ENCODE measurements at regions not wholly inside any gene's neighbourhood (a gene's known extent, or its start where the extent isn't known, plus 50 kb on each side); places are given as distances from the start of the nearest gene placed in this dataset.
"Not testable (repeated sequence)": the region's sequence is repeated elsewhere in the genome, so short reads cannot be mapped to it uniquely, and the experiment has no call there.

- ATAC-seq (ENCODE audit: insufficient number of reproducible peaks, low FRiP score, low read depth), result no peak
- no peaks in the 10 kb centered on the region for H3K27me3 ChIP-seq (replicated peaks; ENCODE audit: insufficient read depth)
- no peak overlapping the region for H3K4me3 ChIP-seq
- no peaks in the 10 kb centered on the region for H3K36me3 ChIP-seq
- no peak for DNase-seq (ENCODE audit: low spot score)
- no peaks in the 10 kb centered on the region for H3K4me1 ChIP-seq (ENCODE audit: control insufficient read depth in 1 of 2, low read depth in 2 of 2)
- H3K9me3 ChIP-seq, result no peaks in the 10 kb centered on the region
- TF ChIP-seq CTCF (IDR thresholded peaks at IDR 0.05), result no peak
- no peak overlapping the region for H3K27ac ChIP-seq
Observed at GRCh38 chr4:53847965-53848364, 216.4 kb downstream of the CHIC2 start.

DNA sequence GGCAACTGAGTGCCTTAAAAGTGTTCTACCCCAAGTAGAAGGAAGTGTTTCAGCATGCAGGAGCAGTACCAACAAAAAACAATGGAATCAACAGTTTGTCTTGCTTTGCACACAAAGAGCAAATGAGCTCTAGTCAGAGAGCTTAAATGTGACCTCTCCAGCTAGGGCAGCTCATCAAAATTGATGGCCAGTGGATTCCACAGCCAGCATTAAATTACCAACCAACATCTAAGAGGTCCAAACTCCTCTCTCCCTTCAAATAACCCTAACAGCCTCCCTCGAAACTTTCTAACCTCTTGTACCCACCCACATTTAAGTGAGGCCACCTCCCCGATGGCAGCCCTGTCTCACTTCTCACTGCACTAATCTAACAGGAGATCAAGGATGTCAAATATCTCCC is 219.9 kb downstream of the CHIC2 start:
- H3K36me3 ChIP-seq, result no peaks in the 10 kb centered on the region
- DNase-seq (ENCODE audit: low spot score) (no peak), ATAC-seq (ENCODE audit: insufficient number of reproducible peaks, low FRiP score, low read depth) (no peak)
- TF ChIP-seq CTCF (IDR thresholded peaks at IDR 0.05), result no peak
- H3K9me3 ChIP-seq, result no peaks in the 10 kb centered on the region
- H3K27ac ChIP-seq, result no peak overlapping the region
- H3K27me3 ChIP-seq (replicated peaks; ENCODE audit: insufficient read depth), result no peaks in the 10 kb centered on the region
- H3K4me3 ChIP-seq, result no peak overlapping the region
- no peaks in the 10 kb centered on the region for H3K4me1 ChIP-seq (ENCODE audit: control insufficient read depth in 1 of 2, low read depth in 2 of 2)

- H3K9me3 ChIP-seq, result no peaks in the 10 kb centered on the region
- no peak for DNase-seq (ENCODE audit: low spot score)
- H3K27ac ChIP-seq, result no peak overlapping the region
- H3K4me1 ChIP-seq (ENCODE audit: control insufficient read depth in 1 of 2, low read depth in 2 of 2), result no peaks in the 10 kb centered on the region
- no peaks in the 10 kb centered on the region for H3K27me3 ChIP-seq (replicated peaks; ENCODE audit: insufficient read depth)
- ATAC-seq (ENCODE audit: insufficient number of reproducible peaks, low FRiP score, low read depth), result no peak
- TF ChIP-seq CTCF (IDR thresholded peaks at IDR 0.05), result no peak
- H3K36me3 ChIP-seq, result no peaks in the 10 kb centered on the region
- H3K4me3 ChIP-seq, result no peak overlapping the region
Observed at GRCh38 chr4:53844133-53844532, 220.3 kb downstream of the CHIC2 start.

GRCh38 chr4:53841711-53842110 is 222.7 kb downstream of the CHIC2 start:
- H3K4me1 ChIP-seq (ENCODE audit: control insufficient read depth in 1 of 2, low read depth in 2 of 2), result no peaks in the 10 kb centered on the region
- H3K36me3 ChIP-seq, result no peaks in the 10 kb centered on the region
- H3K27ac ChIP-seq, result no peak overlapping the region
- H3K27me3 ChIP-seq (replicated peaks; ENCODE audit: insufficient read depth), result no peaks in the 10 kb centered on the region
- ATAC-seq (ENCODE audit: insufficient number of reproducible peaks, low FRiP score, low read depth), result no peak
- H3K4me3 ChIP-seq, result no peak overlapping the region
- no peak for TF ChIP-seq CTCF (IDR thresholded peaks at IDR 0.05)
- DNase-seq (ENCODE audit: low spot score), result no peak
- no peaks in the 10 kb centered on the region for H3K9me3 ChIP-seq

DNA sequence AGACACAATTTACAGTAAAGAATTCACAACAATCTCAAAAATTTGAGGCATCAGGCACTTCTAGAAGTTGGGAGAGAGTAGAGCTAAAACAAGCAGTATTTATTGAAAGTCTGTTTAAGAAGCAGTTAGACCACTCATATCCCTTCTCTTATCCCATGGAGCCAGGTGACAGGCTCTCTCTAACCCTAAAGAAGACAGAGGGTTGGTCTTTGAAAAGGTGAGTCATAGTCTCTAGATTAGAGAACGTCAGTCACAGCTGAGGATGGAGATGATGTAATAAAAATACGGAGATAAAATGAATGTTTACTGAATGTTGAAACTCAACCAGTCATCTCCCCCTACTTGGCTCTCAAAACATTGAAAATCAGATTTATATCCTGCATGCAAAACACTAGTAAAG is 223.8 kb downstream of the CHIC2 start:
- H3K4me3 ChIP-seq, result no peak overlapping the region
- no peaks in the 10 kb centered on the region for H3K4me1 ChIP-seq (ENCODE audit: control insufficient read depth in 1 of 2, low read depth in 2 of 2)
- no peak for DNase-seq (ENCODE audit: low spot score)
- H3K36me3 ChIP-seq, result no peaks in the 10 kb centered on the region
- H3K27me3 ChIP-seq (replicated peaks; ENCODE audit: insufficient read depth), result no peaks in the 10 kb centered on the region
- no peaks in the 10 kb centered on the region for H3K9me3 ChIP-seq
- ATAC-seq (ENCODE audit: insufficient number of reproducible peaks, low FRiP score, low read depth), result no peak
- no peak overlapping the region for H3K27ac ChIP-seq
- no peak for TF ChIP-seq CTCF (IDR thresholded peaks at IDR 0.05)

DNA sequence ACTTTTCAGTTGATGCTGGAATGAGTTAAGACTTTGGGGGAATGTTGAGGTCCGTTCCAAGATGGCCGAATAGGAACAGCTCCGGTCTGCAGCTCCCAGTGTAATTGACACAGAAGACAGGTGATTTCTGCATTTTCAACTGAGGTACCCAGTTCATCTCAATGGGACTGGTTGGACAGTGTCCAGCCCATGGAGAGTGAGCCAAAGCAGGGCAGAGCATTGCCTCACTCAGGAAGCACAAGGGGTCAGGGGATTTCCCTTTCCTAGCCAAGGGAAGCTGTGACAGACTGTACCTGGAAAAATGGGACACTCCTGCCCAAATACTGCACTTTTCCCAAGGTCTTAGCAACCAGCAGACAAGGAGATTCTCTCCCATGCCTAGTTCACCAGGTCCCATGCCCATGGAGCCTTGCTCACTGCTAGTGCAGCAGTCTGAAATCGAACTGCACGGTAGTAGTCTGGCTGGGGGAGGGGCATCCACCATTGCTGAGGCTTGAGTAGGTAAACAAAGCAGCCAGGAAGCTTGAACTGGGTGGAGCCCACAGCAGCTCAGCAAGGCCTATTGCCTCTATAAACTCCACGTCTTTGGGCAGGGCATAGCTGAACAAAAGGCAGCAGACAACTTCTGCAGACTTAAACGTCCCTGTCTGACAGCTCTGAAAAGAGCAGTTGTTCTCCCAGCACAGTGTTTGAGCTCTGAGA is 231.0 kb downstream of the CHIC2 start:
- H3K27ac ChIP-seq; ATAC-seq (ENCODE audit: insufficient number of reproducible peaks, low FRiP score, low read depth); H3K36me3 ChIP-seq; H3K27me3 ChIP-seq (replicated peaks; ENCODE audit: insufficient read depth); H3K4me1 ChIP-seq (ENCODE audit: control insufficient read depth in 1 of 2, low read depth in 2 of 2); H3K4me3 ChIP-seq; DNase-seq (ENCODE audit: low spot score): not testable (repeated sequence)
- peaks cover 12% of the 10 kb centered on the region for H3K9me3 ChIP-seq
